ENCODE measurements at regions not wholly inside any gene's neighbourhood (a gene's known extent, or its start where the extent isn't known, plus 50 kb on each side); places are given as distances from the start of the nearest gene placed in this dataset.

GRCh38 chr9:75230469-75230868, 142.2 kb downstream of the OSTF1 start (continued):
- no peak for TF ChIP-seq ZIK1 (CRISPR knock-in tag; IDR thresholded peaks at IDR 0.05; ENCODE audit: borderline replicate concordance, low read depth)
- no peak for TF ChIP-seq NR2F2 (IDR thresholded peaks at IDR 0.05; ENCODE audit: borderline replicate concordance, low read depth)
- no peak for TF ChIP-seq ZNF704 (CRISPR knock-in tag; IDR thresholded peaks at IDR 0.05; ENCODE audit: borderline replicate concordance)
- no peak for TF ChIP-seq ZNF484 (CRISPR knock-in tag; IDR thresholded peaks at IDR 0.05; ENCODE audit: borderline replicate concordance, low read depth)
- TF ChIP-seq, protein P1, sequence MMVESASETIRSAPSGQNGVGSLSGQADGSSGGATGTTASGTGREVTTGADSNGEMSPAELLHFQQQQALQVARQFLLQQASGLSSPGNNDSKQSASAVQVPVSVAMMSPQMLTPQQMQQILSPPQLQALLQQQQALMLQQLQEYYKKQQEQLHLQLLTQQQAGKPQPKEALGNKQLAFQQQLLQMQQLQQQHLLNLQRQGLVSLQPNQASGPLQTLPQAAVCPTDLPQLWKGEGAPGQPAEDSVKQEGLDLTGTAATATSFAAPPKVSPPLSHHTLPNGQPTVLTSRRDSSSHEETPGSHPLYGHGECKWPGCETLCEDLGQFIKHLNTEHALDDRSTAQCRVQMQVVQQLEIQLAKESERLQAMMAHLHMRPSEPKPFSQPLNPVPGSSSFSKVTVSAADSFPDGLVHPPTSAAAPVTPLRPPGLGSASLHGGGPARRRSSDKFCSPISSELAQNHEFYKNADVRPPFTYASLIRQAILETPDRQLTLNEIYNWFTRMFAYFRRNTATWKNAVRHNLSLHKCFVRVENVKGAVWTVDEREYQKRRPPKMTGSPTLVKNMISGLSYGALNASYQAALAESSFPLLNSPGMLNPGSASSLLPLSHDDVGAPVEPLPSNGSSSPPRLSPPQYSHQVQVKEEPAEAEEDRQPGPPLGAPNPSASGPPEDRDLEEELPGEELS (CRISPR knock-in tag; IDR thresholded peaks at IDR 0.05), result peak; percentile 71; the same call in 1 of the 2 replicates
- no peak for TF ChIP-seq RFX1 (IDR thresholded peaks at IDR 0.05)
- TF ChIP-seq SOX13 (IDR thresholded peaks at IDR 0.05), result no peak
- 0 out of 4 replicates have a peak, but pooled peaks of 1 of the 2 experiments have one; percentile 38 for TF ChIP-seq SOX13 (CRISPR knock-in tag; conservative IDR thresholded peaks at IDR 0.05 in 1 of 2, IDR thresholded peaks at IDR 0.05 in 1 of 2)
- no peak for TF ChIP-seq ZNF777 (CRISPR knock-in tag; IDR thresholded peaks at IDR 0.05)
- no peak for TF ChIP-seq POLR2AphosphoS2 (IDR thresholded peaks at IDR 0.05; ENCODE audit: low read depth, low read length)
- no peak for TF ChIP-seq ZNF749 (CRISPR knock-in tag; IDR thresholded peaks at IDR 0.05; ENCODE audit: borderline replicate concordance)
- TF ChIP-seq, protein P2, sequence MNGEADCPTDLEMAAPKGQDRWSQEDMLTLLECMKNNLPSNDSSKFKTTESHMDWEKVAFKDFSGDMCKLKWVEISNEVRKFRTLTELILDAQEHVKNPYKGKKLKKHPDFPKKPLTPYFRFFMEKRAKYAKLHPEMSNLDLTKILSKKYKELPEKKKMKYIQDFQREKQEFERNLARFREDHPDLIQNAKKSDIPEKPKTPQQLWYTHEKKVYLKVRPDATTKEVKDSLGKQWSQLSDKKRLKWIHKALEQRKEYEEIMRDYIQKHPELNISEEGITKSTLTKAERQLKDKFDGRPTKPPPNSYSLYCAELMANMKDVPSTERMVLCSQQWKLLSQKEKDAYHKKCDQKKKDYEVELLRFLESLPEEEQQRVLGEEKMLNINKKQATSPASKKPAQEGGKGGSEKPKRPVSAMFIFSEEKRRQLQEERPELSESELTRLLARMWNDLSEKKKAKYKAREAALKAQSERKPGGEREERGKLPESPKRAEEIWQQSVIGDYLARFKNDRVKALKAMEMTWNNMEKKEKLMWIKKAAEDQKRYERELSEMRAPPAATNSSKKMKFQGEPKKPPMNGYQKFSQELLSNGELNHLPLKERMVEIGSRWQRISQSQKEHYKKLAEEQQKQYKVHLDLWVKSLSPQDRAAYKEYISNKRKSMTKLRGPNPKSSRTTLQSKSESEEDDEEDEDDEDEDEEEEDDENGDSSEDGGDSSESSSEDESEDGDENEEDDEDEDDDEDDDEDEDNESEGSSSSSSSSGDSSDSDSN (CRISPR knock-in tag; IDR thresholded peaks at IDR 0.05), result no peak
- no peak for TF ChIP-seq KDM5A (IDR thresholded peaks at IDR 0.05; ENCODE audit: borderline replicate concordance, low read length)
- peak; percentile 86 for TF ChIP-seq BHLHE40 (IDR thresholded peaks at IDR 0.05; ENCODE audit: low read length)
- TF ChIP-seq FOXK1 (CRISPR knock-in tag; IDR thresholded peaks at IDR 0.05; ENCODE audit: borderline replicate concordance, low read depth), result no peak
- TF ChIP-seq ATF1 (CRISPR knock-in tag; IDR thresholded peaks at IDR 0.05), result no peak
- TF ChIP-seq BRCA1 (CRISPR knock-in tag; IDR thresholded peaks at IDR 0.05), result no peak
- TF ChIP-seq ATF2 (CRISPR knock-in tag; IDR thresholded peaks at IDR 0.05), result no peak
- TF ChIP-seq IKZF5 (CRISPR knock-in tag; IDR thresholded peaks at IDR 0.05), result no peak
- TF ChIP-seq EED (CRISPR knock-in tag; IDR thresholded peaks at IDR 0.05), result no peak
- peak; percentile 66; the same call in 1 of the 2 replicates for TF ChIP-seq FOXA3 (CRISPR knock-in tag; IDR thresholded peaks at IDR 0.05)
- TF ChIP-seq ZNF510 (CRISPR knock-in tag; IDR thresholded peaks at IDR 0.05; ENCODE audit: low read depth), result no peak
- TF ChIP-seq ZNF382 (CRISPR knock-in tag; IDR thresholded peaks at IDR 0.05; ENCODE audit: borderline replicate concordance), result no peak
- no peak for TF ChIP-seq ZNF678 (CRISPR knock-in tag; IDR thresholded peaks at IDR 0.05)
- no peak for TF ChIP-seq SRF (IDR thresholded peaks at IDR 0.05; ENCODE audit: low read depth, low read length)
